HFFc6 (cell line): ENCODE measurements at regions not wholly inside any gene's neighbourhood (a gene's known extent, or its start where the extent isn't known, plus 50 kb on each side); places are given as distances from the start of the nearest gene placed in this dataset.

Experiments used
- DNase-seq: peaks from one replicate; pipeline ENCODE4 v3.0.0-alpha.2; 2018
- H3K27ac Mint-ChIP-seq: 2 replicates; pipeline ENCODE4 v1.8.0; 2020; ENCODE audit warnings: mild to moderate bottlenecking, mixed read lengths
- H3K27me3 Mint-ChIP-seq: 2 replicates; pipeline ENCODE4 v1.8.0; 2021; ENCODE audit warnings: mild to moderate bottlenecking, moderate library complexity, mixed read lengths; ENCODE audit not compliant: insufficient read depth
- H3K36me3 Mint-ChIP-seq: 2 replicates; pipeline ENCODE4 v1.8.0; 2021; ENCODE audit warnings: low read depth, mixed read lengths
- H3K4me1 Mint-ChIP-seq: 2 replicates; pipeline ENCODE4 v1.8.0; 2020; ENCODE audit warnings: low read depth, mixed read lengths
- H3K4me3 Mint-ChIP-seq: 2 replicates; pipeline ENCODE4 v1.8.0; 2020; ENCODE audit warnings: mild to moderate bottlenecking, moderate library complexity, mixed read lengths
- H3K9me3 Mint-ChIP-seq: 2 replicates; pipeline ENCODE4 v1.8.0; 2020; ENCODE audit warnings: mild to moderate bottlenecking, mixed read lengths
- TF ChIP-seq, protein P1 (sequence below): fragments of 200-600 bp; sonication (generic); IDR thresholded peaks from 2 replicates; pipeline ENCODE4 v1.5.0; 2021; ENCODE audit warnings: antibody characterized with exemption, mild to moderate bottlenecking

DNA sequence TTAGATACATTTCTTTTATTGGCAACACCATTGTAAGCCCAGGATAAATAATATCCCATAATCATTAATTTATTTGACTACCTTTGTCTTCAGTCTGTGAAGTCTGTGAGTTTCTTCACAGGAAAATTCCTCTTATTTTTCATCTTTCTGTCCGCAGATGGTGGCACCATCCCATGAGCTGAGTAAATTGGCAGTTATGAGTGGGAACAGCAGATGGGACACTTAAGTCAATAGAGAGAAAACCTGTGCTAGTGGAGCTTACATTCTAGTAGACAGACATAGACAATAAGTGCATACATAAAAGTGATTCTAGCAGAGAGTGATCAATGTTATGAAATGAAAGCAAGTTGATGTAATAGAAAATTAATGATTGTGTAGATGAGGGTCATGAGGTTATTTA, 638.2 kb upstream of the MIR17HG start:
- Mint-ChIP-seq H3K27ac (no peak overlapping the region), H3K9me3 (no peaks in the 10 kb centered on the region), H3K4me1 (peaks cover 12% of the 10 kb centered on the region), H3K27me3 (no peaks in the 10 kb centered on the region; the same call in 1 of the 2 replicates), H3K4me3 (peak overlapping the region; percentile 5; the same call in 1 of the 2 replicates), H3K36me3 (no peaks in the 10 kb centered on the region)
- no peak for DNase-seq
- TF ChIP-seq, protein P1, sequence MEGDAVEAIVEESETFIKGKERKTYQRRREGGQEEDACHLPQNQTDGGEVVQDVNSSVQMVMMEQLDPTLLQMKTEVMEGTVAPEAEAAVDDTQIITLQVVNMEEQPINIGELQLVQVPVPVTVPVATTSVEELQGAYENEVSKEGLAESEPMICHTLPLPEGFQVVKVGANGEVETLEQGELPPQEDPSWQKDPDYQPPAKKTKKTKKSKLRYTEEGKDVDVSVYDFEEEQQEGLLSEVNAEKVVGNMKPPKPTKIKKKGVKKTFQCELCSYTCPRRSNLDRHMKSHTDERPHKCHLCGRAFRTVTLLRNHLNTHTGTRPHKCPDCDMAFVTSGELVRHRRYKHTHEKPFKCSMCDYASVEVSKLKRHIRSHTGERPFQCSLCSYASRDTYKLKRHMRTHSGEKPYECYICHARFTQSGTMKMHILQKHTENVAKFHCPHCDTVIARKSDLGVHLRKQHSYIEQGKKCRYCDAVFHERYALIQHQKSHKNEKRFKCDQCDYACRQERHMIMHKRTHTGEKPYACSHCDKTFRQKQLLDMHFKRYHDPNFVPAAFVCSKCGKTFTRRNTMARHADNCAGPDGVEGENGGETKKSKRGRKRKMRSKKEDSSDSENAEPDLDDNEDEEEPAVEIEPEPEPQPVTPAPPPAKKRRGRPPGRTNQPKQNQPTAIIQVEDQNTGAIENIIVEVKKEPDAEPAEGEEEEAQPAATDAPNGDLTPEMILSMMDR = no peak

DNA sequence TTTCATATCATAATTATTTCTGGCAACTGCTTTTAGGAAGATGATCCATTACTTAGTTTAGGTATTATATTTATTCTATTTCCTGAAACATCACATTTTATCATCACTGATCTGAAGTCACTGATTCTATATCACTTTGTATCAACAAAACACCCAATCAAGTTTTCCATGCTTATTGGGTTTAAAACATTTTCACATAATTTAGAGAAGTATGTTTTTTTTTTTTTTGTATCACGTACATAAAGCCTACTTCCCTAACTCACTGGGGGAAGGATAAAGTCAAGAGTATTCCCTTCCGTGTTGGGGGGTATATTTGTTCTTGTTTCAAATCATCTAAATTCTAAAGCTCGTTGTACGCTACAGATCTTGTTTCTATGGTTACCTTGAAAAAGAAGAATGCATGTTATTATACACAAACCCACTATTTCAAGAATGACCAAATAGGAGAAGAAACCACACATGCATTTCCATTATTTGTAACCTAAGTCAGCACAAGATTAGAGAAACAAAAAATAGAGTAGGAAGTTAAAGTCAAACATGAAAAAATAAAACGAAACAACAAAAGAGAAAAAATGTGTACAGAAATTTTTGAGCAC, 637.2 kb upstream of the MIR17HG start:
- Mint-ChIP-seq H3K27ac (no peak overlapping the region), H3K4me3 (no peak overlapping the region), H3K4me1 (peaks cover 12% of the 10 kb centered on the region), H3K9me3 (no peaks in the 10 kb centered on the region), H3K27me3 (no peaks in the 10 kb centered on the region; the same call in 1 of the 2 replicates), H3K36me3 (no peaks in the 10 kb centered on the region)
- DNase-seq = peak; percentile 3
- TF ChIP-seq, protein P1 = no peak

DNA sequence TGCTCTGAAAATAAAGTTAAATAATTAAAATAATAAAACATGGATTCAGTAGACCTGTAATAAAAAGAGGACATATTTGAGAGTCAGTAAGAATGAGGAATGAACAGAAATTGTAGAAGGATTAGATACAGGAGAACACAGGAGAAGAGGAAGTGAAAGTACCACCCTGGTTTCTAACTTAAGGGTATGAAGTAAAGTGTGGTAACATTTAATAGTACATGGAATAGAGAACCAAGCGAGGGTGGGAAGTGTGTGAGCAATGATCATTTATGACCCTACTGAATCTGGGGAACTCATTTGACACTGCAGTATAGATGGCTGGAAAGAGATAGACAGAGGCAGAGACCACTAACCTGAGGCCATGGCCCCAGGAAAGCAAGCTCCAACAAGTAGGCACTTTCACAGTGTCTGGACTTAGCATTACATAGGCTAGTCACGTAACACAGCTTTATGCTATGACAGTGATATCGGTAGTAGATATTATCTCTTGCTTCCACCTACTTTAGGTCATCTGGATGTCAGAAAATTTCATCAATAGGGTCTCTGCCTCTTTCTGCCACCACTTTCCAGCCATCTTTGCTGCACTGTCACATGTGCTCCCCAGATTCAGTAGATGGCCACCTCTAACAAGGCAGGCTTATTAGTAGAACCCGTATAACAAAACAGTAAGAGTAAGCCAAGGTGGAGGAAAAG, 633.9 kb upstream of the MIR17HG start:
- no peaks in the 10 kb centered on the region for H3K27me3 Mint-ChIP-seq
- no peaks in the 10 kb centered on the region for H3K36me3 Mint-ChIP-seq
- H3K4me1 Mint-ChIP-seq = peaks cover 37% of the 10 kb centered on the region
- TF ChIP-seq, protein P1 = no peak
- H3K27ac Mint-ChIP-seq = no peak overlapping the region
- no peak for DNase-seq
- no peak overlapping the region for H3K4me3 Mint-ChIP-seq
- no peaks in the 10 kb centered on the region for H3K9me3 Mint-ChIP-seq

DNA sequence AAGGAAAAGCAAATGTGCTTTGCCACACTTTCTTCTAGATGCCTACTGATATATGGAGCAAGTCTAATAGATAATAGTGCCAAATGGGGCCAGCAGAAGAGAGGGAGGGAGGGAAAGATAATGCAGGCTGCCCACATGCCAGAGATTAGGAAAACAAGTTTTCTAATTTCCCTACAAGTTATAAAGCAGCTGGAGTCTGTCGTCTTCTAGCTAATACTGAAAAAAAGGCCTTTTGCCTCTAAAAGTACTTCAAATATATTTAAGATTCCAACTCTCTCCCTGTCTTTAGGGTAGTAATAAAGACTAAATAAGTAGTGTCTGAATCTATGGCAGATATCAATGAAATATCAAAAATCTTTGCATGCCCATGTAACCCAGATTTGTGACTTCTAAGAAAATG, 632.0 kb upstream of the MIR17HG start:
- H3K4me3 Mint-ChIP-seq = no peak overlapping the region
- no peaks in the 10 kb centered on the region for H3K9me3 Mint-ChIP-seq
- DNase-seq = no peak
- H3K4me1 Mint-ChIP-seq = peaks cover 36% of the 10 kb centered on the region
- no peak overlapping the region for H3K27ac Mint-ChIP-seq
- no peaks in the 10 kb centered on the region for H3K27me3 Mint-ChIP-seq
- no peaks in the 10 kb centered on the region for H3K36me3 Mint-ChIP-seq
- TF ChIP-seq, protein P1 = no peak

DNA sequence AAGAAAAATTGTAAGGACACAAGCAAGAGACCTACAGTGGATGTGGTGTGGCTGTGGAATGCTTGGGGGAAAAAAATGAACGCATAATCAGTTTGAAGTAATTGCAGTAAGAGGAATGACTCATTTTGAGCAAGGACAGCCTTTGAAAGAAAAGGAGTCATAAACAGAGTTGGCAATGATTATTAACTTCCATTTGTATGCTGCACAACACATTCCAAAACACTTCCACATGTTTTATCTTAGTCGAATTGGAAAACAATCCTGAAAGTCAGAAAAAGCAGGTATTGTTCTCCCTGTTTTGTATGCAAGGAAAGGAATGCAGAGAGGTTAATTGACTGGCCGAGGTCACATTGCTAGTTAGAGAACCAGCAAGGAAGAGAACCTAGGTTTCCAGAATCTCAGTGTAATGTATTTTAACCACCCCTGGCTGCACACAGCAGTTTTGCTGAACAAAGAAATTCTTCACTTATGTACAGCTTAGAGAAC, 630.0 kb upstream of the MIR17HG start:
- Mint-ChIP-seq H3K9me3 (no peaks in the 10 kb centered on the region), H3K27ac (peak overlapping the region; percentile 25; the same call in 1 of the 2 replicates), H3K4me3 (peak overlapping the region; percentile 50), H3K27me3 (no peaks in the 10 kb centered on the region), H3K36me3 (no peaks in the 10 kb centered on the region), H3K4me1 (peaks cover 33% of the 10 kb centered on the region)
- peak; percentile 77 for DNase-seq
- TF ChIP-seq, protein P1 = no peak
